WTC11 (cell line): ENCODE measurements at regions not wholly inside any gene's neighbourhood (a gene's known extent, or its start where the extent isn't known, plus 50 kb on each side); places are given as distances from the start of the nearest gene placed in this dataset.

Experiments used
- ATAC-seq: fragments of 200-7000 bp; cut with Tn5 transposase; 2 replicates; pipeline ENCODE4 v1.10.0; 2021; ENCODE audit warnings: mild to moderate bottlenecking, moderate library complexity
- CTCF ChIA-PET: fragments of 300-600 bp; sonication (Branson Sonifier 250); formaldehyde crosslinking; loops from one replicate; lab custom pipeline; 2021; ENCODE audit warnings: antibody characterized with exemption; lab: Charles Lee
- POLR2A ChIA-PET: fragments of 350-600 bp; sonication (Branson Sonifier 250); formaldehyde crosslinking; loops from one replicate; lab custom pipeline; 2021; ENCODE audit warnings: antibody characterized with exemption; lab: Charles Lee
- DNase-seq: peaks from one replicate; pipeline ENCODE4 v3.0.0; 2021; ENCODE audit warnings: low spot score
- H3K27ac Mint-ChIP-seq: 2 replicates; pipeline ENCODE4 v1.8.0; 2021; ENCODE audit warnings: mixed read lengths
- H3K27me3 Mint-ChIP-seq: 2 replicates; pipeline ENCODE4 v1.8.0; 2021; ENCODE audit warnings: low read depth, mild to moderate bottlenecking, moderate library complexity, mixed read lengths
- H3K36me3 Mint-ChIP-seq: 2 replicates; pipeline ENCODE4 v1.8.0; 2021; ENCODE audit warnings: mixed read lengths
- H3K4me1 Mint-ChIP-seq: 2 replicates; pipeline ENCODE4 v1.8.0; 2022; ENCODE audit warnings: mixed read lengths
- H3K4me3 Mint-ChIP-seq: 2 replicates; pipeline ENCODE4 v1.8.0; 2021; ENCODE audit warnings: mild to moderate bottlenecking, moderate library complexity, mixed read lengths
- H3K9me3 Mint-ChIP-seq: 2 replicates; pipeline ENCODE4 v1.8.0; 2021; ENCODE audit warnings: mixed read lengths
- ATF2 ChIP-seq: sonication (generic); formaldehyde crosslinking; IDR thresholded peaks from 2 replicates; pipeline ENCODE4 v1.8.1; 2022; ENCODE audit warnings: low read depth, missing genetic modification reagents, borderline replicate concordance
- ATF3 ChIP-seq: sonication (generic); formaldehyde crosslinking; conservative IDR thresholded peaks from 2 replicates; pipeline ENCODE4 v1.8.1; 2022; ENCODE audit warnings: mild to moderate bottlenecking, missing genetic modification reagents
- CDX4 ChIP-seq: fragments of 250-450 bp; sonication (Bioruptor Pico); IDR thresholded peaks from 2 replicates; pipeline ENCODE4 v1.9.0; 2021; ENCODE audit warnings: moderate library complexity, mild to moderate bottlenecking, inconsistent platforms, borderline replicate concordance
- E2F4 ChIP-seq: sonication (generic); formaldehyde crosslinking; IDR thresholded peaks from 2 replicates; pipeline ENCODE4 v1.8.1; 2022; ENCODE audit warnings: low read depth, mild to moderate bottlenecking, moderate library complexity, missing genetic modification reagents, borderline replicate concordance
- ELF4 ChIP-seq: sonication (generic); formaldehyde crosslinking; IDR thresholded peaks from 2 replicates; pipeline ENCODE4 v1.8.1; 2022; ENCODE audit warnings: low read depth, mild to moderate bottlenecking, moderate library complexity, missing genetic modification reagents
- ESRRA ChIP-seq: sonication (generic); formaldehyde crosslinking; IDR thresholded peaks from 2 replicates; pipeline ENCODE4 v1.8.1; 2022; ENCODE audit warnings: mild to moderate bottlenecking, missing genetic modification reagents, borderline replicate concordance
- GTF2I ChIP-seq: fragments of 250-450 bp; sonication (Bioruptor Pico); conservative IDR thresholded peaks from 2 replicates; pipeline ENCODE4 v1.4.0; 2021; ENCODE audit warnings: mild to moderate bottlenecking
- IRF2 ChIP-seq: sonication (generic); formaldehyde crosslinking; IDR thresholded peaks from 2 replicates; pipeline ENCODE4 v1.8.0; 2022; ENCODE audit warnings: low read depth, missing genetic modification reagents, borderline replicate concordance
- MAX ChIP-seq: sonication (generic); formaldehyde crosslinking; IDR thresholded peaks from 2 replicates; pipeline ENCODE4 v1.8.0; 2022; ENCODE audit warnings: mild to moderate bottlenecking, missing genetic modification reagents
- MXD4 ChIP-seq: fragments of 250-450 bp; sonication (Bioruptor Pico); IDR thresholded peaks from 2 replicates; pipeline ENCODE4 v1.8.0; 2021; ENCODE audit warnings: mild to moderate bottlenecking, moderate library complexity, borderline replicate concordance
- NR1H2 ChIP-seq: sonication (generic); formaldehyde crosslinking; IDR thresholded peaks from 2 replicates; pipeline ENCODE4 v1.9.0; 2021; ENCODE audit warnings: mild to moderate bottlenecking, moderate library complexity, missing genetic modification reagents
- PREB ChIP-seq: sonication (generic); formaldehyde crosslinking; IDR thresholded peaks from 2 replicates; pipeline ENCODE4 v1.8.1; 2022; ENCODE audit warnings: mild to moderate bottlenecking, missing genetic modification reagents, moderate library complexity, borderline replicate concordance
- RORB ChIP-seq: fragments of 250-450 bp; sonication (Bioruptor Pico); IDR thresholded peaks from 2 replicates; pipeline ENCODE4 v1.9.0; 2021; ENCODE audit warnings: mild to moderate bottlenecking
- STAT6 ChIP-seq: sonication (generic); formaldehyde crosslinking; conservative IDR thresholded peaks from 2 replicates; pipeline ENCODE4 v1.8.1; 2023; ENCODE audit warnings: mild to moderate bottlenecking, low read depth, missing genetic modification reagents, moderate library complexity
- TEAD4 ChIP-seq: sonication (generic); formaldehyde crosslinking; IDR thresholded peaks from 2 replicates; pipeline ENCODE4 v1.8.0; 2022; ENCODE audit warnings: mild to moderate bottlenecking, missing genetic modification reagents
- TP53 ChIP-seq: sonication (generic); formaldehyde crosslinking; IDR thresholded peaks from 2 replicates; pipeline ENCODE4 v1.8.1; 2023; ENCODE audit warnings: mild to moderate bottlenecking, missing genetic modification reagents
- USF1 ChIP-seq: sonication (generic); formaldehyde crosslinking; IDR thresholded peaks from 2 replicates; pipeline ENCODE4 v1.8.0; 2022; ENCODE audit warnings: mild to moderate bottlenecking, missing genetic modification reagents
- ZMAT4 ChIP-seq: fragments of 250-450 bp; sonication (Bioruptor Pico); IDR thresholded peaks from 2 replicates; pipeline ENCODE4 v1.9.0; 2021; ENCODE audit warnings: mild to moderate bottlenecking
- ZNF121 ChIP-seq: sonication (generic); formaldehyde crosslinking; IDR thresholded peaks from 2 replicates; pipeline ENCODE4 v1.8.0; 2023; ENCODE audit warnings: missing genetic modification reagents
- ZNF138 ChIP-seq: sonication (generic); formaldehyde crosslinking; conservative IDR thresholded peaks from 2 replicates; pipeline ENCODE4 v1.8.1; 2022; ENCODE audit warnings: mild to moderate bottlenecking, moderate library complexity, missing genetic modification reagents

- no peak for DNase-seq
- no peaks in the 10 kb centered on the region for H3K36me3 Mint-ChIP-seq
- H3K4me1 Mint-ChIP-seq = peaks cover 21% of the 10 kb centered on the region
- TF ChIP-seq ESRRA (CRISPR knock-in tag) (no peak), CDX4 (CRISPR knock-in tag) (no peak), MXD4 (CRISPR knock-in tag) (no peak), E2F4 (CRISPR knock-in tag) (no peak), PREB (CRISPR knock-in tag) (no peak)
- TF ChIP-seq, all 79 proteins: peak for 0
- no peak for ATAC-seq
- Mint-ChIP-seq H3K27me3 (no peaks in the 10 kb centered on the region; the same call in 1 of the 2 replicates), H3K9me3 (peaks cover 9% of the 10 kb centered on the region; the same call in 1 of the 2 replicates), H3K4me3 (no peak overlapping the region), H3K27ac (no peak overlapping the region)
- POLR2A ChIA-PET = no interaction called here
- CTCF ChIA-PET = no interaction called here
Observed at GRCh38 chr1:228802386-228803220, 67.3 kb downstream of the RHOU start.

- Mint-ChIP-seq H3K27ac (no peak overlapping the region), H3K27me3 (no peaks in the 10 kb centered on the region; the same call in 1 of the 2 replicates), H3K4me1 (peaks cover 21% of the 10 kb centered on the region), H3K9me3 (peaks cover 9% of the 10 kb centered on the region; the same call in 1 of the 2 replicates), H3K4me3 (no peak overlapping the region), H3K36me3 (no peaks in the 10 kb centered on the region)
- TF ChIP-seq STAT6 (CRISPR knock-in tag) (no peak), ELF4 (CRISPR knock-in tag) (no peak), IRF2 (CRISPR knock-in tag) (no peak), ATF2 (CRISPR knock-in tag) (no peak), USF1 (CRISPR knock-in tag) (no peak), ZNF138 (CRISPR knock-in tag) (no peak), TEAD4 (no peak), RORB (CRISPR knock-in tag) (no peak), NR1H2 (CRISPR knock-in tag) (no peak), TP53 (CRISPR knock-in tag) (no peak), GTF2I (CRISPR knock-in tag) (no peak), ZMAT4 (CRISPR knock-in tag) (no peak), ATF3 (CRISPR knock-in tag) (no peak), ZNF121 (no peak), MAX (no peak)
- ChIA-PET CTCF (no interaction called here), POLR2A (no interaction called here)
- DNase-seq (no peak), ATAC-seq (no peak)
Observed at GRCh38 chr1:228803421-228803820, 68.1 kb downstream of the RHOU start.
